ENCODE measurements at regions not wholly inside any gene's neighbourhood (a gene's known extent, or its start where the extent isn't known, plus 50 kb on each side); places are given as distances from the start of the nearest gene placed in this dataset.

- no peaks in the 10 kb centered on the region for H4K20me1 ChIP-seq (ENCODE audit: low read depth, low read length)
- H2AFZ ChIP-seq (ENCODE audit: low read depth, low read length, severe bottlenecking) = no peak overlapping the region
- H3K9me3 ChIP-seq (ENCODE audit: insufficient read depth, low read length) = no peaks in the 10 kb centered on the region
- no peaks in the 10 kb centered on the region for H3K9me2 ChIP-seq (replicated peaks; ENCODE audit: insufficient read depth, low read length)
- H3F3A ChIP-seq (ENCODE audit: insufficient read depth) = no peaks in the 10 kb centered on the region
- H3K9ac ChIP-seq (ENCODE audit: low read length) = no peak overlapping the region
- no peaks in the 10 kb centered on the region for H3K27me3 ChIP-seq (ENCODE audit: low read length)
- no peak overlapping the region for H3K4me2 ChIP-seq (ENCODE audit: low read depth, low read length, poor library complexity, severe bottlenecking)
- no peak overlapping the region for H3K4me3 ChIP-seq (ENCODE audit: insufficient read depth, low read length, poor library complexity, severe bottlenecking)
- no peaks in the 10 kb centered on the region for H3K79me2 ChIP-seq (ENCODE audit: insufficient read depth, low read length)
- no peaks in the 10 kb centered on the region for H3K36me3 ChIP-seq (ENCODE audit: low read length)
- no peak overlapping the region for H3K27ac ChIP-seq (ENCODE audit: low read depth, low read length)
- TF ChIP-seq CTCF (IDR thresholded peaks at IDR 0.05; ENCODE audit: insufficient read depth, low read length, poor library complexity, severe bottlenecking) (no peak), EZH2phosphoT487 (conservative IDR thresholded peaks at IDR 0.05; ENCODE audit: low read length) (no peak)
These were observed 375.9 kb upstream of the SOX5 start for GRCh38 chr12:24325331-24325730.

DNA sequence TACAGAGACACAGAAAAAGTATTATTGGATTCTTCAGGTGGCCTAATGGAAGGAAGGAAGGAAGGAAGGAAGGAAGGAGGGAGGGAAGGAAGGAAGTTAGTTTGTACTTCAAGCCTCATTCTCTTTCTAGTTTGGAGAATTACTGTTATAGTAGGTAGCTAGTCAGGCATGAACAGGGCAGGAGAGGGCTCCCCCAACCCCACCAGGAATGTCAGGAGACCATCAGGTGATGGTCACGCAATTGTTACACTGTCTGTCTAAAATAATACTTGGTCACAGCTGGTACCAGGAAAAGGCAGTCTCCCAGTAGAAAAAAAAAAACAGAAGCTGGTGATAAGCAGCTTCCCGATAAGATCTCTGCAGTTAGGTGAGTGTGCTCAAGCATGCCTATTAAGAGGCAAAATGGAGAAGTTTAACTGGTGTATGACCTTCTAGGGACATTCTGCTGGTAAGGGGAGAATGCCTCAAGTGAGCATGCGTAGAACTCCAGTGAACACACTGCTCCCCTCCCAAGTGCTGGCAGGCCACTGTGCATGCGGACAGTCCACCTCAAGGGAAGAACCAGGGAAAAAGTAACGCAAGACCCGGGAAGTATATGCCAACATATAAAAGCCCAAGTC is 358.4 kb upstream of the SOX5 start:
- no peak for TF ChIP-seq CTCF (IDR thresholded peaks at IDR 0.05; ENCODE audit: insufficient read depth, low read length, poor library complexity, severe bottlenecking)
- no peak for TF ChIP-seq EZH2phosphoT487 (conservative IDR thresholded peaks at IDR 0.05; ENCODE audit: low read length)
- Histone ChIP-seq H3K9me2 (replicated peaks; ENCODE audit: insufficient read depth, low read length) (no peaks in the 10 kb centered on the region), H3K27me3 (ENCODE audit: low read length) (no peaks in the 10 kb centered on the region), H3K4me2 (ENCODE audit: low read depth, low read length, poor library complexity, severe bottlenecking) (no peak overlapping the region), H4K20me1 (ENCODE audit: low read depth, low read length) (no peaks in the 10 kb centered on the region), H2AFZ (ENCODE audit: low read depth, low read length, severe bottlenecking) (no peak overlapping the region), H3K9me3 (ENCODE audit: insufficient read depth, low read length) (no peaks in the 10 kb centered on the region), H3F3A (ENCODE audit: insufficient read depth) (no peaks in the 10 kb centered on the region), H3K27ac (ENCODE audit: low read depth, low read length) (no peak overlapping the region), H3K9ac (ENCODE audit: low read length) (no peak overlapping the region), H3K4me3 (ENCODE audit: insufficient read depth, low read length, poor library complexity, severe bottlenecking) (no peak overlapping the region), H3K36me3 (ENCODE audit: low read length) (no peaks in the 10 kb centered on the region), H3K79me2 (ENCODE audit: insufficient read depth, low read length) (no peaks in the 10 kb centered on the region)

GRCh38 chr12:24307153-24307552 is 357.7 kb upstream of the SOX5 start:
- Histone ChIP-seq H3K9me3 (ENCODE audit: insufficient read depth, low read length) (no peaks in the 10 kb centered on the region), H3K27me3 (ENCODE audit: low read length) (no peaks in the 10 kb centered on the region), H2AFZ (ENCODE audit: low read depth, low read length, severe bottlenecking) (no peak overlapping the region), H4K20me1 (ENCODE audit: low read depth, low read length) (no peaks in the 10 kb centered on the region), H3K9ac (ENCODE audit: low read length) (no peak overlapping the region), H3K9me2 (replicated peaks; ENCODE audit: insufficient read depth, low read length) (no peaks in the 10 kb centered on the region), H3K4me2 (ENCODE audit: low read depth, low read length, poor library complexity, severe bottlenecking) (no peak overlapping the region), H3K4me3 (ENCODE audit: insufficient read depth, low read length, poor library complexity, severe bottlenecking) (no peak overlapping the region), H3K36me3 (ENCODE audit: low read length) (no peaks in the 10 kb centered on the region), H3K27ac (ENCODE audit: low read depth, low read length) (no peak overlapping the region), H3F3A (ENCODE audit: insufficient read depth) (no peaks in the 10 kb centered on the region), H3K79me2 (ENCODE audit: insufficient read depth, low read length) (no peaks in the 10 kb centered on the region)
- TF ChIP-seq EZH2phosphoT487 (conservative IDR thresholded peaks at IDR 0.05; ENCODE audit: low read length) (no peak), CTCF (IDR thresholded peaks at IDR 0.05; ENCODE audit: insufficient read depth, low read length, poor library complexity, severe bottlenecking) (no peak)
